Pancreas (tissue), 10 donors: ENCODE measurements at regions not wholly inside any gene's neighbourhood (a gene's known extent, or its start where the extent isn't known, plus 50 kb on each side); places are given as distances from the start of the nearest gene placed in this dataset.

Experiments used
- ATAC-seq, 4 donors: fragments of 200-7000 bp; cut with Tn5 transposase; one replicate each; pipeline versions ENCODE4 v1.8.0 to v1.9.1; 2020; ENCODE audit warnings: mild to moderate bottlenecking in 4 of 4, moderate library complexity in 4 of 4
- DNase-seq, 6 donors: peaks; one replicate each; pipeline ENCODE4 v3.0.0-alpha.2; 2020
- FAIRE-seq: peaks from 2 replicates; lab custom pipeline; 2012; peaks lifted over from hg19 to GRCh38; lab: Jason Lieb, UNC
- H3K27ac ChIP-seq, 4 donors: fragments of 200-600 bp; sonication (generic); 1 replicate in 3 of 4; 2 replicates in 1 of 4; pipeline versions ENCODE4 v1.5.0 to v1.8.0; 2020
- H3K27me3 ChIP-seq, 4 donors: fragments of 200-600 bp; one replicate each; pipeline ENCODE4 v1.8.0; 2021
- H3K36me3 ChIP-seq, 3 donors: fragments of 200-600 bp; sonication (generic) in 1 of 3; one replicate each; pipeline versions ENCODE4 v1.5.0 to v1.8.0; 2020 to 2021
- H3K4me1 ChIP-seq, 3 donors: fragments of 200-600 bp; one replicate each; pipeline ENCODE4 v1.8.0; 2021
- H3K4me3 ChIP-seq, 4 donors: fragments of 200-600 bp; sonication (generic) in 2 of 4; one replicate each; pipeline versions ENCODE4 v1.5.0 to v1.8.0; 2020 to 2021
- H3K9me3 ChIP-seq, 4 donors: fragments of 200-600 bp; one replicate each; pipeline ENCODE4 v1.8.0; 2021
- CTCF ChIP-seq, 4 donors: fragments of 200-600 bp; sonication (generic) in 3 of 4; IDR thresholded peaks; one replicate each; pipeline versions ENCODE4 v1.5.0 to v1.8.0; 2021; ENCODE audit warnings: antibody characterized with exemption in 4 of 4
- WGBS, 2 donors: extraction: QIAGEN DNeasy Blood & Tissue Kit; methylation state at CpG; one replicate each; pipeline ENCODE4 v1.1.7; 2013; 5-methylcytosine and 5-hydroxymethylcytosine counted together
- intact Hi-C, 3 donors: fragments of 100-400 bp; cut with DNase I; formaldehyde crosslinking; loops; one replicate each; pipeline versions ENCODE4 v1.11.1 to v1.14.2; 2022
- donor health status: healthy with polysubstance abuse.
- donor health status: DM: no; HTN: no; CAD: no; lungs with moderate emphysema.
- donor health status: DM: no; HTN: no; CAD: no.
- donor health status: control.
- donor health status: control.
- donor health status: Bipolar disorder and iron deficiency.
- donor health status: DM: yes; HTN: yes; CAD: no.
- donor health status: DM: no; HTN: no; CAD: no.
- donor health status: DM: no; HTN: no; CAD: no.
- donor health status: DM: yes; HTN: yes; CAD: no.

GRCh38 chr11:81492923-81493445 lies 1240.7 kb downstream of the FAM181B start:
- WGBS, 2 donors, result 44 to 45% methylated on average over 1 of the region's 1 CpG
- Histone ChIP-seq H3K27ac (no peak overlapping the region), H3K4me3 (no peak overlapping the region), H3K27me3 (no peaks in the 10 kb centered on the region), H3K4me1 (no peaks in the 10 kb centered on the region), H3K9me3 (no peaks in the 10 kb centered on the region), H3K36me3 (no peaks in the 10 kb centered on the region)
- no peak for ATAC-seq
- no peak for FAIRE-seq
- no peak for TF ChIP-seq CTCF (IDR thresholded peaks at IDR 0.05)
- DNase-seq, result no peak
- intact Hi-C loops, result no loop called here

DNA sequence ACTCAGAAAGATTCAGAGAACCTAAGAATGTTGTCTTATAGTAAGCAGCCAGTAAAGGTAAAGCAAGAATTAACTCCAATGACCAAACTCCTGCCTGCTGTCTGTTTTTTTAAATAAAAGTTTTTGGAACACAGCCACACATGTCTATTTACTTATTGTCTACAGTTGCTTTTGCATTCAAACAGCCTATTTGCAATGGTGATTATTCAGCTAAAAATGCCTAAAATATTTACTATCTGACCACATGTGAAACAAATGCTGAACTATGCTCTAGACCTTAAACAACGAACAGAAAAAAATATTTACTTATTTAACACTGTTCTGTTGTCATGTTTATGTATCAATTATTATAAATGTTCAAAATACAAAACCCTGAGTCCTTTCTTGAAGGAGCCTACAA lies 1246.6 kb downstream of the FAM181B start:
- WGBS, 2 donors, result 38 to 60% methylated on average over 1 of the region's 1 CpG
- Histone ChIP-seq H3K4me1 (no peaks in the 10 kb centered on the region), H3K27me3 (no peaks in the 10 kb centered on the region), H3K4me3 (no peak overlapping the region), H3K27ac (no peak overlapping the region), H3K9me3 (no peaks in the 10 kb centered on the region), H3K36me3 (no peaks in the 10 kb centered on the region)
- intact Hi-C loops, result no loop called here
- no peak for TF ChIP-seq CTCF (IDR thresholded peaks at IDR 0.05)
- DNase-seq (no peak), FAIRE-seq (no peak), ATAC-seq (no peak)

DNA sequence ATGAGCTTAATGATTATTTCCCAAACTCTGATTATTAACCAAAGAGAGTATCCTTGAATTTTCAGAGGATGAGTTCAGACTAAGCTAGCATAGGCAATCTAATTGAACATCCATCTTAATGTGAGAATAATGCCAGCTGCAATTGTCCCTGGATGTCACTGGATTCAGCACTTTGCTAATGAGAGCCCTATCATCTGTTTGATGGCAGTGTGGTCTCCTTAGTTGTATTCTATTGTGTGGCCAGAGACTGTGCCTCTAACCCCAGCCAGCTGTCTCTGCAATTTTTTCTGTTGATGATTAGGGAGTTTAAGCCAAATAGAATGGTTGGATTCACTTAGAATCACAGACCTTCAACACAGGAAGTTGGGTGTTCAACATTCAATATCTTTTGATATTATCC lies 1249.5 kb downstream of the FAM181B start:
- no peak for ATAC-seq
- no peak overlapping the region for H3K27ac ChIP-seq
- intact Hi-C loops, result no loop called here
- H3K4me3 ChIP-seq, result no peak overlapping the region
- no peak for TF ChIP-seq CTCF (IDR thresholded peaks at IDR 0.05)
- no peaks in the 10 kb centered on the region for H3K9me3 ChIP-seq
- DNase-seq, result no peak
- FAIRE-seq, result no peak
- H3K4me1 ChIP-seq, result no peaks in the 10 kb centered on the region
- H3K27me3 ChIP-seq, result no peaks in the 10 kb centered on the region
- H3K36me3 ChIP-seq, result no peaks in the 10 kb centered on the region

DNA sequence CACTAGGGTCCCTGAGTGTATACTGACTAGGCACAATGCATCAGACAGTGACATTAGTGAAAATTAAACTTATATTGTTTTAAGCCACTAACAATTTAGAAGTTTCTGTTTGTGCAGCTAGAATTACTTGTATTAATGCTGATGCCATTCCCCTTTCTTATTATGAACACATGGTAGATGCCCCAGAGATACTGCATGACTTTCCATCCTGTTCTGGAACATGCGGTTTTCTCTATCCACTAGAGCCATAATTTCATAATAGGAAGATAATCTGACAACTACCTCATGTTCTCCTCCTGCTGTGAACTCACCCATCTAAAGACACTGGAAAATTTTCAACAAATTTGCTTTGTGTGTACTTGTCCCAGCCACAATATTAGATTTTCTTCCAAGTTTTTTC lies 1256.4 kb downstream of the FAM181B start:
- no peaks in the 10 kb centered on the region for H3K4me1 ChIP-seq
- no peak overlapping the region for H3K27ac ChIP-seq
- 80 to 94% methylated on average over 1 of the region's 1 CpG for WGBS, 2 donors
- H3K27me3 ChIP-seq, result no peaks in the 10 kb centered on the region
- no peak for TF ChIP-seq CTCF (IDR thresholded peaks at IDR 0.05)
- no peaks in the 10 kb centered on the region for H3K9me3 ChIP-seq
- DNase-seq (no peak), ATAC-seq (no peak), FAIRE-seq (no peak)
- H3K36me3 ChIP-seq, result no peaks in the 10 kb centered on the region
- intact Hi-C loops, result no loop called here
- H3K4me3 ChIP-seq, result no peak overlapping the region

DNA sequence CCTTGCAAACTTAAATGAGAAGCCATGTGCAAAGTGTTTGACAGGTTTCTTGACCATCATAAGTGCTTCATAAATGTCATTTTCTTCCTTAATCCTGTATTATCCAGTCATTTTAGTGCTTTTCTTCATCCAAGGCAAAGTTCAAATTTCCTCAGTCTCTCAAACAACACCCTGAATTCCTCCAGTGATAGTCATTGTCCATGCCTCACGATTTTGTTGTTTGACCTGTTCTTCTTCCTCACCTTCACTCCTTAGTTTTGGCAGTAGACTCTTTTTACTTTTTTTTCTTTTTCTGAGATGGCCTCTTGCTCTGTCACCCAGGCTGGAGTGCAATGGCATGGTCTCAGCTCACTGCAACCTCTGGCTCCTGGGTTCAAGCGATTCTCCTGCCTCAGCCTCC lies 1257.3 kb downstream of the FAM181B start:
- intact Hi-C loops, result no loop called here
- FAIRE-seq, result no peak

More for the DNA sequence above, 1257.3 kb downstream of the FAM181B start:
- Histone ChIP-seq H3K27ac (no peak overlapping the region), H3K9me3 (no peaks in the 10 kb centered on the region), H3K4me1 (no peaks in the 10 kb centered on the region), H3K36me3 (no peaks in the 10 kb centered on the region), H3K27me3 (no peaks in the 10 kb centered on the region), H3K4me3 (no peak overlapping the region)
- 52 to 75% methylated on average over 2 of the region's 2 CpGs for WGBS, 2 donors
- DNase-seq (no peak), ATAC-seq (no peak)
- TF ChIP-seq CTCF (IDR thresholded peaks at IDR 0.05), result no peak
